HEK293 (cell line): ENCODE measurements at regions not wholly inside any gene's neighbourhood (a gene's known extent, or its start where the extent isn't known, plus 50 kb on each side); places are given as distances from the start of the nearest gene placed in this dataset.

Experiments
- CTCF ChIA-PET: fragments of 350-600 bp; formaldehyde crosslinking; extraction: SDS; loops from one replicate; lab custom pipeline; 2021; ENCODE audit warnings: antibody characterized with exemption; lab: Yijun Ruan, JAX
- POLR2A ChIA-PET: fragments of 300-600 bp; formaldehyde crosslinking; extraction: SDS; loops from one replicate; lab custom pipeline; 2020; ENCODE audit warnings: antibody characterized with exemption, inconsistent platforms; lab: Yijun Ruan, JAX
- H3K27ac ChIP-seq: fragments of 200-500 bp; sonication (Bioruptor generic); 2 replicates; pipeline ENCODE4 v1.5.1; 2014; ENCODE audit warnings: low read depth, low read length, control low read depth, inconsistent platforms; ENCODE audit errors: extremely low read depth
- H3K36me3 ChIP-seq, 2 experiments: fragments of 200-500 bp in 1 of 2; sonication (Bioruptor generic) in 1 of 2; 1 replicate in 1 of 2; 2 replicates in 1 of 2; pipeline ENCODE4 v1.5.1; 2014 to 2017; ENCODE audit warnings: inconsistent platforms in 2 of 2, low read length in 2 of 2; ENCODE audit not compliant: control insufficient read depth in 2 of 2, insufficient read depth in 1 of 2
- H3K4me1 ChIP-seq: fragments of 200-500 bp; sonication (Bioruptor generic); 2 replicates; pipeline ENCODE4 v1.5.1; 2014; ENCODE audit warnings: mild to moderate bottlenecking, low read length, inconsistent platforms; ENCODE audit not compliant: control insufficient read depth, insufficient read depth
- H3K4me3 ChIP-seq: 2 replicates; pipeline ENCODE4 v1.5.1; 2011; ENCODE audit warnings: low read depth, mild to moderate bottlenecking, control low read depth, low read length, moderate library complexity
- H3K9me3 ChIP-seq: fragments of 200-500 bp; sonication (Bioruptor generic); 2 replicates; pipeline ENCODE4 v1.5.1; 2014; ENCODE audit warnings: low read depth, low read length, inconsistent platforms; ENCODE audit not compliant: control insufficient read depth, insufficient read depth
- KLF17 ChIP-seq: fragments of 450-650 bp; formaldehyde crosslinking; IDR thresholded peaks from 2 replicates; pipeline ENCODE4 v1.5.1; 2016; ENCODE audit warnings: missing biosample characterization, missing genetic modification characterization
- SCRT2 ChIP-seq: fragments of 450-650 bp; formaldehyde crosslinking; IDR thresholded peaks from 2 replicates; pipeline ENCODE4 v1.5.1; 2016; ENCODE audit warnings: missing biosample characterization, missing genetic modification characterization
- ZNF324 ChIP-seq: fragments of 450-650 bp; formaldehyde crosslinking; IDR thresholded peaks from 2 replicates; pipeline ENCODE4 v1.5.1; 2016; ENCODE audit warnings: missing biosample characterization, missing genetic modification characterization
- ZNF394 ChIP-seq: fragments of 450-650 bp; formaldehyde crosslinking; IDR thresholded peaks from 2 replicates; pipeline ENCODE4 v1.5.1; 2016; ENCODE audit warnings: missing biosample characterization, missing genetic modification characterization, mild to moderate bottlenecking, moderate library complexity, borderline replicate concordance
- ZNF501 ChIP-seq: fragments of 450-650 bp; formaldehyde crosslinking; IDR thresholded peaks from 2 replicates; pipeline ENCODE4 v1.5.1; 2016; ENCODE audit warnings: missing biosample characterization, missing genetic modification characterization
- ZNF510 ChIP-seq: fragments of 450-650 bp; formaldehyde crosslinking; IDR thresholded peaks from 2 replicates; pipeline ENCODE4 v1.5.1; 2018; ENCODE audit warnings: mild to moderate bottlenecking, missing genetic modification characterization, missing biosample characterization; ENCODE audit not compliant: insufficient replicate concordance
- ZNF521 ChIP-seq: fragments of 450-650 bp; formaldehyde crosslinking; IDR thresholded peaks from 2 replicates; pipeline ENCODE4 v1.5.1; 2017; ENCODE audit warnings: missing biosample characterization, mild to moderate bottlenecking, missing genetic modification characterization
- ZNF529 ChIP-seq: fragments of 450-650 bp; formaldehyde crosslinking; IDR thresholded peaks from 2 replicates; pipeline ENCODE4 v1.5.1; 2017; ENCODE audit warnings: missing genetic modification characterization, missing biosample characterization; ENCODE audit not compliant: insufficient replicate concordance
- ZNF837 ChIP-seq: fragments of 450-650 bp; formaldehyde crosslinking; IDR thresholded peaks from 2 replicates; pipeline ENCODE4 v1.5.1; 2016; ENCODE audit warnings: missing biosample characterization, missing genetic modification characterization
- ZSCAN5A ChIP-seq: fragments of 450-650 bp; formaldehyde crosslinking; IDR thresholded peaks from 2 replicates; pipeline ENCODE4 v1.5.1; 2016; ENCODE audit warnings: missing biosample characterization, missing genetic modification characterization
- TF ChIP-seq, protein P1 (sequence below): fragments of 450-650 bp; formaldehyde crosslinking; IDR thresholded peaks from 2 replicates; pipeline ENCODE4 v1.5.1; 2016; ENCODE audit warnings: missing biosample characterization, missing genetic modification characterization
- TF ChIP-seq, protein P2 (sequence below): fragments of 450-650 bp; formaldehyde crosslinking; IDR thresholded peaks from 2 replicates; pipeline ENCODE4 v1.5.1; 2016; ENCODE audit warnings: missing biosample characterization, missing genetic modification characterization
- TF ChIP-seq, protein P3 (sequence below): fragments of 450-650 bp; formaldehyde crosslinking; IDR thresholded peaks from 2 replicates; pipeline ENCODE4 v1.5.1; 2017; ENCODE audit warnings: missing biosample characterization, mild to moderate bottlenecking, missing genetic modification characterization, moderate library complexity

- no peak for TF ChIP-seq ZNF521 (tag by site-specific recombination)
These were observed 143.3 kb downstream of the ZFP36L2 start (continued) for GRCh38 chr2:43082903-43083677.

GRCh38 chr2:43082111-43082894 lies 144.1 kb downstream of the ZFP36L2 start:
- H3K27ac ChIP-seq: no peak overlapping the region
- no peak overlapping the region for H3K4me3 ChIP-seq
- CTCF ChIA-PET: interaction anchor here (0.5 to 0.7 kb wide), 3 partner anchors 107 to 153 kb away, joined by 3 read pairs; no protein-coding TSS in a partner anchor
- POLR2A ChIA-PET: no interaction called here
- H3K4me1 ChIP-seq: no peaks in the 10 kb centered on the region
- TF ChIP-seq, protein P1, sequence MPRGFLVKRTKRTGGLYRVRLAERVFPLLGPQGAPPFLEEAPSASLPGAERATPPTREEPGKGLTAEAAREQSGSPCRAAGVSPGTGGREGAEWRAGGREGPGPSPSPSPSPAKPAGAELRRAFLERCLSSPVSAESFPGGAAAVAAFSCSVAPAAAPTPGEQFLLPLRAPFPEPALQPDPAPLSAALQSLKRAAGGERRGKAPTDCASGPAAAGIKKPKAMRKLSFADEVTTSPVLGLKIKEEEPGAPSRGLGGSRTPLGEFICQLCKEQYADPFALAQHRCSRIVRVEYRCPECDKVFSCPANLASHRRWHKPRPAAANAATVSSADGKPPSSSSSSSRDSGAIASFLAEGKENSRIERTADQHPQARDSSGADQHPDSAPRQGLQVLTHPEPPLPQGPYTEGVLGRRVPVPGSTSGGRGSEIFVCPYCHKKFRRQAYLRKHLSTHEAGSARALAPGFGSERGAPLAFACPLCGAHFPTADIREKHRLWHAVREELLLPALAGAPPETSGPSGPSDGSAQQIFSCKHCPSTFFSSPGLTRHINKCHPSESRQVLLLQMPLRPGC (tag by site-specific recombination): no peak
- TF ChIP-seq ZNF529 (tag by site-specific recombination): no peak
- TF ChIP-seq, protein P2, sequence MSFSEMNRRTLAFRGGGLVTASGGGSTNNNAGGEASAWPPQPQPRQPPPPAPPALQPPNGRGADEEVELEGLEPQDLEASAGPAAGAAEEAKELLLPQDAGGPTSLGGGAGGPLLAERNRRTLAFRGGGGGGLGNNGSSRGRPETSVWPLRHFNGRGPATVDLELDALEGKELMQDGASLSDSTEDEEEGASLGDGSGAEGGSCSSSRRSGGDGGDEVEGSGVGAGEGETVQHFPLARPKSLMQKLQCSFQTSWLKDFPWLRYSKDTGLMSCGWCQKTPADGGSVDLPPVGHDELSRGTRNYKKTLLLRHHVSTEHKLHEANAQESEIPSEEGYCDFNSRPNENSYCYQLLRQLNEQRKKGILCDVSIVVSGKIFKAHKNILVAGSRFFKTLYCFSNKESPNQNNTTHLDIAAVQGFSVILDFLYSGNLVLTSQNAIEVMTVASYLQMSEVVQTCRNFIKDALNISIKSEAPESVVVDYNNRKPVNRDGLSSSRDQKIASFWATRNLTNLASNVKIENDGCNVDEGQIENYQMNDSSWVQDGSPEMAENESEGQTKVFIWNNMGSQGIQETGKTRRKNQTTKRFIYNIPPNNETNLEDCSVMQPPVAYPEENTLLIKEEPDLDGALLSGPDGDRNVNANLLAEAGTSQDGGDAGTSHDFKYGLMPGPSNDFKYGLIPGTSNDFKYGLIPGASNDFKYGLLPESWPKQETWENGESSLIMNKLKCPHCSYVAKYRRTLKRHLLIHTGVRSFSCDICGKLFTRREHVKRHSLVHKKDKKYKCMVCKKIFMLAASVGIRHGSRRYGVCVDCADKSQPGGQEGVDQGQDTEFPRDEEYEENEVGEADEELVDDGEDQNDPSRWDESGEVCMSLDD: no peak
- TF ChIP-seq, protein P3, sequence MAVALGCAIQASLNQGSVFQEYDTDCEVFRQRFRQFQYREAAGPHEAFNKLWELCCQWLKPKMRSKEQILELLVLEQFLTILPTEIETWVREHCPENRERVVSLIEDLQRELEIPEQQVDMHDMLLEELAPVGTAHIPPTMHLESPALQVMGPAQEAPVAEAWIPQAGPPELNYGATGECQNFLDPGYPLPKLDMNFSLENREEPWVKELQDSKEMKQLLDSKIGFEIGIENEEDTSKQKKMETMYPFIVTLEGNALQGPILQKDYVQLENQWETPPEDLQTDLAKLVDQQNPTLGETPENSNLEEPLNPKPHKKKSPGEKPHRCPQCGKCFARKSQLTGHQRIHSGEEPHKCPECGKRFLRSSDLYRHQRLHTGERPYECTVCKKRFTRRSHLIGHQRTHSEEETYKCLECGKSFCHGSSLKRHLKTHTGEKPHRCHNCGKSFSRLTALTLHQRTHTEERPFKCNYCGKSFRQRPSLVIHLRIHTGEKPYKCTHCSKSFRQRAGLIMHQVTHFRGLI (tag by site-specific recombination): no peak
- no peak for TF ChIP-seq ZNF394 (tag by site-specific recombination)
- TF ChIP-seq ZNF324 (tag by site-specific recombination): no peak
- TF ChIP-seq ZNF501 (tag by site-specific recombination): no peak
- no peak for TF ChIP-seq ZSCAN5A (tag by site-specific recombination)
- TF ChIP-seq SCRT2 (tag by site-specific recombination): no peak
- TF ChIP-seq ZNF510 (tag by site-specific recombination): no peak
- no peak for TF ChIP-seq ZNF837 (tag by site-specific recombination)
- TF ChIP-seq KLF17: no peak
- no peaks in the 10 kb centered on the region for H3K36me3 ChIP-seq
- H3K9me3 ChIP-seq: no peaks in the 10 kb centered on the region
